ENCODE measurements at regions not wholly inside any gene's neighbourhood (a gene's known extent, or its start where the extent isn't known, plus 50 kb on each side); places are given as distances from the start of the nearest gene placed in this dataset.

GRCh38 chr1:117284399-117285215 is 73.9 kb upstream of the VTCN1 start (continued):
- TF ChIP-seq, protein P1, sequence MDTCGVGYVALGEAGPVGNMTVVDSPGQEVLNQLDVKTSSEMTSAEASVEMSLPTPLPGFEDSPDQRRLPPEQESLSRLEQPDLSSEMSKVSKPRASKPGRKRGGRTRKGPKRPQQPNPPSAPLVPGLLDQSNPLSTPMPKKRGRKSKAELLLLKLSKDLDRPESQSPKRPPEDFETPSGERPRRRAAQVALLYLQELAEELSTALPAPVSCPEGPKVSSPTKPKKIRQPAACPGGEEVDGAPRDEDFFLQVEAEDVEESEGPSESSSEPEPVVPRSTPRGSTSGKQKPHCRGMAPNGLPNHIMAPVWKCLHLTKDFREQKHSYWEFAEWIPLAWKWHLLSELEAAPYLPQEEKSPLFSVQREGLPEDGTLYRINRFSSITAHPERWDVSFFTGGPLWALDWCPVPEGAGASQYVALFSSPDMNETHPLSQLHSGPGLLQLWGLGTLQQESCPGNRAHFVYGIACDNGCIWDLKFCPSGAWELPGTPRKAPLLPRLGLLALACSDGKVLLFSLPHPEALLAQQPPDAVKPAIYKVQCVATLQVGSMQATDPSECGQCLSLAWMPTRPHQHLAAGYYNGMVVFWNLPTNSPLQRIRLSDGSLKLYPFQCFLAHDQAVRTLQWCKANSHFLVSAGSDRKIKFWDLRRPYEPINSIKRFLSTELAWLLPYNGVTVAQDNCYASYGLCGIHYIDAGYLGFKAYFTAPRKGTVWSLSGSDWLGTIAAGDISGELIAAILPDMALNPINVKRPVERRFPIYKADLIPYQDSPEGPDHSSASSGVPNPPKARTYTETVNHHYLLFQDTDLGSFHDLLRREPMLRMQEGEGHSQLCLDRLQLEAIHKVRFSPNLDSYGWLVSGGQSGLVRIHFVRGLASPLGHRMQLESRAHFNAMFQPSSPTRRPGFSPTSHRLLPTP (IDR thresholded peaks at IDR 0.05; ENCODE audit: borderline replicate concordance, extremely low read depth, insufficient read length): no peak
- TF ChIP-seq STAG1 (CRISPR knock-in tag; IDR thresholded peaks at IDR 0.05; ENCODE audit: borderline replicate concordance): peak; percentile 29; the same call in 1 of the 2 replicates
- TF ChIP-seq GATAD2A (IDR thresholded peaks at IDR 0.05): no peak
- no peak for TF ChIP-seq ZNF184 (CRISPR knock-in tag; IDR thresholded peaks at IDR 0.05)
- no peak for TF ChIP-seq BDP1 (IDR thresholded peaks at IDR 0.05; ENCODE audit: insufficient read depth, insufficient read length)
- TF ChIP-seq RAD51 (IDR thresholded peaks at IDR 0.05; ENCODE audit: borderline replicate concordance, low read depth): no peak
- TF ChIP-seq FOXK2 (conservative IDR thresholded peaks at IDR 0.05 in 1 of 2, IDR thresholded peaks at IDR 0.05 in 1 of 2; ENCODE audit: low read depth in 2 of 2): no peak
- TF ChIP-seq, protein P2, sequence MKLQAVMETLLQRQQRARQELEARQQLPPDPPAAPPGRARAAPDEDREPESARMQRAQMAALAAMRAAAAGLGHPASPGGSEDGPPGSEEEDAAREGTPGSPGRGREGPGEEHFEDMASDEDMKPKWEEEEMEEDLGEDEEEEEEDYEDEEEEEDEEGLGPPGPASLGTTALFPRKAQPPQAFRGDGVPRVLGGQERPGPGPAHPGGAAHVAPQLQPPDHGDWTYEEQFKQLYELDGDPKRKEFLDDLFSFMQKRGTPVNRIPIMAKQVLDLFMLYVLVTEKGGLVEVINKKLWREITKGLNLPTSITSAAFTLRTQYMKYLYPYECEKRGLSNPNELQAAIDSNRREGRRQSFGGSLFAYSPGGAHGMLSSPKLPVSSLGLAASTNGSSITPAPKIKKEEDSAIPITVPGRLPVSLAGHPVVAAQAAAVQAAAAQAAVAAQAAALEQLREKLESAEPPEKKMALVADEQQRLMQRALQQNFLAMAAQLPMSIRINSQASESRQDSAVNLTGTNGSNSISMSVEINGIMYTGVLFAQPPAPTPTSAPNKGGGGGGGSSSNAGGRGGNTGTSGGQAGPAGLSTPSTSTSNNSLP (IDR thresholded peaks at IDR 0.05; ENCODE audit: borderline replicate concordance, low read depth, low read length): peak; percentile 53; the same call in 1 of the 2 replicates
- no peak for TF ChIP-seq TAF7 (tag; IDR thresholded peaks at IDR 0.05)
- peak; percentile 55; the same call in 1 of the 2 replicates for TF ChIP-seq SMC3 (conservative IDR thresholded peaks at IDR 0.05; ENCODE audit: insufficient read depth, low read depth, low read length)
- TF ChIP-seq RAD21 (CRISPR knock-in tag; conservative IDR thresholded peaks at IDR 0.05 in 1 of 2, IDR thresholded peaks at IDR 0.05 in 1 of 2): peak; percentile 91 to 95

All from K562 (cell line).